K562 (cell line): ENCODE measurements at regions not wholly inside any gene's neighbourhood (a gene's known extent, or its start where the extent isn't known, plus 50 kb on each side); places are given as distances from the start of the nearest gene placed in this dataset.
A peak's percentile ranks its signal among the peaks of the same experiment; 100 is the strongest.

Source experiments
- ATAC-seq: fragments of 200-7000 bp; cut with Tn5 transposase; 3 replicates; pipeline ENCODE4 v1.9.1; 2020; ENCODE audit warnings: moderate library complexity
- BruUV-seq: library from RNA; stranded (reverse); fragments of 400-500 nt; replicated peaks from 2 replicates; lab custom pipeline; 2021; lab: Mats Ljungman, UMichigan
- CTCF ChIA-PET: fragments of 300-600 bp; formaldehyde crosslinking; extraction: SDS; loops from one replicate; lab custom pipeline; 2021; ENCODE audit warnings: low intra/inter-chr PET ratio; lab: Yijun Ruan, JAX
- POLR2A ChIA-PET: fragments of 300-600, 350-650 bp; sonication (Branson Sonifier 250); formaldehyde crosslinking; extraction: SDS; loops from one replicate; lab custom pipeline; 2021; ENCODE audit warnings: antibody characterized with exemption, inconsistent platforms; lab: Yijun Ruan, JAX
- DNase-seq, 4 experiments: peaks; one replicate each; pipeline versions ENCODE4 v3.0.0 to v3.0.0-alpha.2; 2011 to 2018; ENCODE audit warnings: low spot score in 3 of 4, mixed read lengths in 3 of 4; ENCODE audit errors: extremely low read depth in 1 of 4
- FAIRE-seq: peaks from 2 replicates; lab custom pipeline; 2011; peaks lifted over from hg19 to GRCh38; lab: Jason Lieb, UNC
- H2AFZ ChIP-seq: 2 replicates; pipeline ENCODE4 v1.6.0; 2011; ENCODE audit warnings: low read depth, low read length, control low read depth, inconsistent platforms
- H3K27ac ChIP-seq: fragments of 200-600 bp; 3 replicates; pipeline ENCODE4 v1.8.0; 2011; ENCODE audit warnings: low read depth, mild to moderate bottlenecking, control low read depth, inconsistent platforms, low read length, moderate library complexity, mixed read lengths; ENCODE audit errors: extremely low read depth
- H3K27me3 ChIP-seq, 2 experiments: fragments of 300-600 bp in 1 of 2; 2 replicates in 1 of 2; 3 replicates in 1 of 2; pipeline versions ENCODE4 v1.6.0 to v1.8.0; 2011; ENCODE audit warnings: inconsistent platforms in 2 of 2, low read length in 2 of 2, mild to moderate bottlenecking in 1 of 2, mixed read lengths in 1 of 2, moderate library complexity in 1 of 2; ENCODE audit not compliant: control insufficient read depth in 2 of 2, insufficient read depth in 2 of 2
- H3K36me3 ChIP-seq: fragments of 300-600 bp; 3 replicates; pipeline ENCODE4 v1.8.0; 2011; ENCODE audit warnings: mild to moderate bottlenecking, low read length, inconsistent platforms; ENCODE audit not compliant: control insufficient read depth, insufficient read depth
- H3K4me1 ChIP-seq, 2 experiments: fragments of 200-600 bp in 1 of 2; replicated peaks in 1 of 2; 2 replicates in 1 of 2; 3 replicates in 1 of 2; pipeline versions ENCODE4 v1.5.1 to v1.8.0; 2011; ENCODE audit warnings: inconsistent platforms in 2 of 2, low read length in 2 of 2, mild to moderate bottlenecking in 1 of 2, mixed read lengths in 1 of 2, moderate library complexity in 1 of 2; ENCODE audit not compliant: control insufficient read depth in 2 of 2, insufficient read depth in 2 of 2
- H3K4me2 ChIP-seq: 2 replicates; pipeline ENCODE4 v1.6.1; 2011; ENCODE audit warnings: low read length, control low read depth, inconsistent platforms, mixed read lengths; ENCODE audit not compliant: insufficient read depth
- H3K4me3 ChIP-seq: fragments of 200-600 bp; sonication (generic), shearing (Covaris generic); 2 replicates; pipeline ENCODE4 v1.5.1; 2016; ENCODE audit warnings: control low read depth, inconsistent platforms
- H3K79me2 ChIP-seq: fragments of 200-600 bp; 3 replicates; pipeline ENCODE4 v1.8.0; 2011; ENCODE audit warnings: low read length, inconsistent platforms; ENCODE audit not compliant: control insufficient read depth, insufficient read depth
- H3K9ac ChIP-seq, 2 experiments: 2 replicates each; pipeline versions ENCODE4 v1.6.0 to v1.6.1; 2011; ENCODE audit warnings: low read depth in 2 of 2, low read length in 2 of 2, control low read depth in 1 of 2, inconsistent platforms in 1 of 2, mild to moderate bottlenecking in 1 of 2, mixed read lengths in 1 of 2; ENCODE audit not compliant: insufficient read depth in 1 of 2
- H3K9me1 ChIP-seq: one replicate; pipeline ENCODE4 v1.6.0; 2011; ENCODE audit warnings: inconsistent platforms, mild to moderate bottlenecking, low read length, moderate library complexity; ENCODE audit not compliant: control insufficient read depth, insufficient read depth
- H3K9me3 ChIP-seq: replicated peaks from 2 replicates; pipeline ENCODE4 v1.5.1; 2011; ENCODE audit warnings: low read depth, low read length, inconsistent platforms; ENCODE audit not compliant: control insufficient read depth, insufficient read depth
- H4K20me1 ChIP-seq: replicated peaks from 2 replicates; pipeline ENCODE4 v1.6.1; 2011; ENCODE audit warnings: low read length, inconsistent platforms, mixed read lengths; ENCODE audit not compliant: control insufficient read depth, insufficient read depth
- SAP30 ChIP-seq: fragments of 200-600 bp; sonication (generic); IDR thresholded peaks from 2 replicates; pipeline ENCODE4 v1.6.1; 2012; ENCODE audit warnings: borderline replicate concordance, low read depth, mild to moderate bottlenecking, moderate library complexity, low read length, control low read depth, inconsistent platforms; ENCODE audit not compliant: insufficient read depth, poor library complexity, severe bottlenecking
- ZBTB11 ChIP-seq, 3 experiments: fragments of 200-800 bp in 1 of 3; fragments of 250-450 bp in 1 of 3; fragments of 450-650 bp in 1 of 3; sonication (Bioruptor Pico) in 1 of 3; sonication (Bioruptor generic) in 1 of 3; formaldehyde crosslinking in 1 of 3; IDR thresholded peaks; 2 replicates each; pipeline versions ENCODE4 v1.6.1 to v1.8.0; 2016 to 2022; ENCODE audit warnings: mild to moderate bottlenecking in 2 of 3, missing genetic modification characterization in 2 of 3, missing compliant biosample characterization in 1 of 3, moderate library complexity in 1 of 3
- WGBS: fragments of 100-300 bp; shearing (Covaris generic); methylation state at CpG from one replicate; pipeline ENCODE4 v1.1.6; 2016; ENCODE audit warnings: low coverage, mixed read lengths; ENCODE audit not compliant: insufficient coverage; ENCODE audit errors: missing lambda C conversion rate; 5-methylcytosine and 5-hydroxymethylcytosine counted together
- in situ Hi-C: fragments of 300-500 bp; cut with MboI; formaldehyde crosslinking; loops from 4 replicates; pipeline ENCODE4 v1.15.0; 2018; ENCODE audit warnings: inconsistent platforms, mixed read lengths
- intact Hi-C: fragments of 100-400 bp; cut with micrococcal nuclease; formaldehyde crosslinking; loops from 2 replicates; pipeline ENCODE4 v1.14.2; 2022

- no peaks in the 10 kb centered on the region for H3K9me1 ChIP-seq
- H3K27me3 ChIP-seq: no peaks in the 10 kb centered on the region
- DNase-seq (no peak), ATAC-seq (no peak), FAIRE-seq (no peak)
- H3K4me1 ChIP-seq: no peaks in the 10 kb centered on the region
- H3K4me3 ChIP-seq: no peak overlapping the region
- H3K27ac ChIP-seq: no peak overlapping the region
- BruUV-seq: no TSS peak
- WGBS: 3% methylated on average over 3 of the region's 3 CpGs
- no peak overlapping the region for H3K9ac ChIP-seq
- ChIA-PET CTCF (no interaction called here), POLR2A (no interaction called here)
- no peaks in the 10 kb centered on the region for H4K20me1 ChIP-seq
- H3K79me2 ChIP-seq: no peaks in the 10 kb centered on the region
- H3K36me3 ChIP-seq: no peaks in the 10 kb centered on the region
- in situ Hi-C loops: no loop called here
- H2AFZ ChIP-seq: no peak overlapping the region
- intact Hi-C loops: no loop called here
- TF ChIP-seq ZBTB11 (CRISPR knock-in tag; IDR thresholded peaks at IDR 0.05): peak in 1 of 3 experiments; percentile 77; a peak in 2 of 6 replicates
- TF ChIP-seq SAP30: no peak
- no peak overlapping the region for H3K4me2 ChIP-seq
- no peaks in the 10 kb centered on the region for H3K9me3 ChIP-seq
Observed at GRCh38 chr20:48051794-48052474, 266.7 kb upstream of the SULF2 start.
